DOHH2 (cell line): ENCODE measurements at regions not wholly inside any gene's neighbourhood (a gene's known extent, or its start where the extent isn't known, plus 50 kb on each side); places are given as distances from the start of the nearest gene placed in this dataset.

Experiments
- H3F3A ChIP-seq: fragments of 200-600 bp; sonication (generic), shearing (Covaris generic); 2 replicates; pipeline ENCODE4 v1.6.0; 2016; ENCODE audit warnings: antibody characterized with exemption, mild to moderate bottlenecking; ENCODE audit not compliant: control insufficient read depth, insufficient read depth
- H3K27ac ChIP-seq: fragments of 200-600 bp; sonication (generic); 2 replicates; pipeline ENCODE4 v1.5.1; 2014; ENCODE audit warnings: low read depth, mild to moderate bottlenecking, low read length, moderate library complexity
- H3K27me3 ChIP-seq: fragments of 200-600 bp; sonication (generic); 2 replicates; pipeline ENCODE4 v1.6.1; 2014; ENCODE audit warnings: mild to moderate bottlenecking, low read length, mixed read lengths; ENCODE audit not compliant: control insufficient read depth
- H3K36me3 ChIP-seq: fragments of 200-600 bp; sonication (generic); 2 replicates; pipeline ENCODE4 v1.6.1; 2014; ENCODE audit warnings: mild to moderate bottlenecking, low read length, moderate library complexity, mixed read lengths; ENCODE audit not compliant: control insufficient read depth
- H3K4me1 ChIP-seq: fragments of 200-600 bp; sonication (generic); 2 replicates; pipeline ENCODE4 v1.6.1; 2014; ENCODE audit warnings: mild to moderate bottlenecking, low read length, mixed read lengths; ENCODE audit not compliant: control insufficient read depth
- H3K4me2 ChIP-seq: fragments of 200-600 bp; sonication (generic); 2 replicates; pipeline ENCODE4 v1.6.0; 2014; ENCODE audit warnings: mild to moderate bottlenecking, low read length, moderate library complexity
- H3K4me3 ChIP-seq: fragments of 200-600 bp; sonication (generic); 2 replicates; pipeline ENCODE4 v1.5.1; 2014; ENCODE audit warnings: mild to moderate bottlenecking, low read length, mixed read lengths
- H3K79me2 ChIP-seq: fragments of 200-600 bp; sonication (generic); 2 replicates; pipeline ENCODE4 v1.6.1; 2014; ENCODE audit warnings: mild to moderate bottlenecking, low read length, mixed read lengths; ENCODE audit not compliant: control insufficient read depth
- H3K9me2 ChIP-seq: fragments of 200-600 bp; sonication (generic); replicated peaks from 2 replicates; pipeline ENCODE4 v1.6.1; 2014; ENCODE audit warnings: mild to moderate bottlenecking, low read length, mixed read lengths; ENCODE audit not compliant: control insufficient read depth
- H3K9me3 ChIP-seq: fragments of 200-600 bp; sonication (generic); 2 replicates; pipeline ENCODE4 v1.6.1; 2014; ENCODE audit warnings: antibody characterized with exemption, low read length, mixed read lengths; ENCODE audit not compliant: control insufficient read depth, insufficient read depth
- H4K20me1 ChIP-seq: fragments of 200-600 bp; sonication (generic); 2 replicates; pipeline ENCODE4 v1.6.0; 2014; ENCODE audit warnings: low read depth, mild to moderate bottlenecking, antibody characterized with exemption, low read length, moderate library complexity; ENCODE audit not compliant: control insufficient read depth, insufficient read depth
- CTCF ChIP-seq: fragments of 200-600 bp; sonication (generic); IDR thresholded peaks from one replicate; pipeline ENCODE4 v1.5.1; 2014; ENCODE audit warnings: antibody characterized with exemption, mild to moderate bottlenecking, low read depth, low read length; ENCODE audit not compliant: poor library complexity, severe bottlenecking
- EZH2phosphoT487 ChIP-seq: fragments of 200-600 bp; sonication (generic); IDR thresholded peaks from 2 replicates; pipeline ENCODE4 v1.6.1; 2017; ENCODE audit warnings: borderline replicate concordance, mild to moderate bottlenecking, antibody characterized with exemption, low read length, moderate library complexity, mixed read lengths

- no peak for TF ChIP-seq CTCF
- TF ChIP-seq EZH2phosphoT487: no peak
- Histone ChIP-seq H3K27ac (no peak overlapping the region), H3K4me3 (no peak overlapping the region), H3K79me2 (no peaks in the 10 kb centered on the region), H3K9me2 (no peaks in the 10 kb centered on the region), H4K20me1 (no peaks in the 10 kb centered on the region), H3K36me3 (no peaks in the 10 kb centered on the region), H3K9me3 (no peaks in the 10 kb centered on the region), H3F3A (no peaks in the 10 kb centered on the region), H3K4me2 (no peak overlapping the region), H3K4me1 (no peaks in the 10 kb centered on the region), H3K27me3 (no peaks in the 10 kb centered on the region)
Observed at GRCh38 chr22:22835242-22835641, 52.4 kb upstream of the IGLL5 start.

GRCh38 chr22:22835771-22836291 lies 51.8 kb upstream of the IGLL5 start:
- no peaks in the 10 kb centered on the region for H3K36me3 ChIP-seq
- TF ChIP-seq CTCF: no peak
- no peaks in the 10 kb centered on the region for H4K20me1 ChIP-seq
- no peaks in the 10 kb centered on the region for H3K9me3 ChIP-seq
- H3K27me3 ChIP-seq: no peaks in the 10 kb centered on the region
- no peaks in the 10 kb centered on the region for H3K79me2 ChIP-seq
- H3K4me1 ChIP-seq: no peaks in the 10 kb centered on the region
- H3K27ac ChIP-seq: no peak overlapping the region
- H3K4me3 ChIP-seq: no peak overlapping the region
- no peaks in the 10 kb centered on the region for H3K9me2 ChIP-seq
- H3F3A ChIP-seq: no peaks in the 10 kb centered on the region
- H3K4me2 ChIP-seq: no peak overlapping the region

GRCh38 chr22:22836635-22837034 lies 51.0 kb upstream of the IGLL5 start:
- H3K9me2 ChIP-seq: no peaks in the 10 kb centered on the region
- H3K27ac ChIP-seq: no peak overlapping the region
- H3F3A ChIP-seq: no peaks in the 10 kb centered on the region
- TF ChIP-seq EZH2phosphoT487: no peak
- no peak for TF ChIP-seq CTCF
- H3K36me3 ChIP-seq: no peaks in the 10 kb centered on the region
- H3K27me3 ChIP-seq: no peaks in the 10 kb centered on the region
- no peaks in the 10 kb centered on the region for H3K9me3 ChIP-seq
- H3K4me2 ChIP-seq: no peak overlapping the region
- no peaks in the 10 kb centered on the region for H3K79me2 ChIP-seq
- H3K4me1 ChIP-seq: no peaks in the 10 kb centered on the region
- no peak overlapping the region for H3K4me3 ChIP-seq
- no peaks in the 10 kb centered on the region for H4K20me1 ChIP-seq
